ENCODE measurements at regions not wholly inside any gene's neighbourhood (a gene's known extent, or its start where the extent isn't known, plus 50 kb on each side); places are given as distances from the start of the nearest gene placed in this dataset.

- H3K36me3 ChIP-seq = no peaks in the 10 kb centered on the region
- intact Hi-C loops (cut with DNase I) = no loop called here
- WGBS, 3 donors = 54 to 65% (median 58%) methylated on average over 1 of the region's 1 CpG
- H3K4me3 ChIP-seq = no peak overlapping the region
- TF ChIP-seq CTCF (IDR thresholded peaks at IDR 0.05) (no peak), POLR2A (IDR thresholded peaks at IDR 0.05) (no peak), EP300 (IDR thresholded peaks at IDR 0.05) (no peak)
- DNase-seq = no peak
- no peaks in the 10 kb centered on the region for H3K4me1 ChIP-seq (ENCODE audit: insufficient read depth)
- no peaks in the 10 kb centered on the region for H3K9me3 ChIP-seq
- no peaks in the 10 kb centered on the region for H3K27me3 ChIP-seq
- H3K27ac ChIP-seq = no peak overlapping the region
These were observed 427.2 kb downstream of the EPHA4 start for GRCh38 chr2:221144909-221145308.

GRCh38 chr2:221145396-221145795 is 426.7 kb downstream of the EPHA4 start:
- H3K4me1 ChIP-seq (ENCODE audit: insufficient read depth) = no peaks in the 10 kb centered on the region
- WGBS, 3 donors = 88 to 93% (median 88%) methylated on average over 1 of the region's 1 CpG
- DNase-seq = no peak
- no peaks in the 10 kb centered on the region for H3K36me3 ChIP-seq
- no peak for TF ChIP-seq POLR2A (IDR thresholded peaks at IDR 0.05)
- TF ChIP-seq CTCF (IDR thresholded peaks at IDR 0.05) = no peak
- no peak for TF ChIP-seq EP300 (IDR thresholded peaks at IDR 0.05)
- H3K9me3 ChIP-seq = no peaks in the 10 kb centered on the region
- intact Hi-C loops (cut with DNase I) = no loop called here
- no peak overlapping the region for H3K4me3 ChIP-seq
- H3K27me3 ChIP-seq = no peaks in the 10 kb centered on the region
- H3K27ac ChIP-seq = no peak overlapping the region

- WGBS, 3 donors = 77 to 85% (median 84%) methylated on average over 3 of the region's 3 CpGs
These were observed 418.9 kb downstream of the EPHA4 start for GRCh38 chr2:221153226-221153625.

GRCh38 chr2:221154176-221154575 is 417.9 kb downstream of the EPHA4 start:
- 65 to 82% (median 72%) methylated on average over 7 of the region's 7 CpGs for WGBS, 3 donors
- TF ChIP-seq EP300 (IDR thresholded peaks at IDR 0.05) (no peak), CTCF (IDR thresholded peaks at IDR 0.05) (no peak), POLR2A (IDR thresholded peaks at IDR 0.05) (no peak)

More at GRCh38 chr2:221153226-221153625, 418.9 kb downstream of the EPHA4 start:
- Histone ChIP-seq H3K27ac (no peak overlapping the region), H3K4me1 (ENCODE audit: insufficient read depth) (no peaks in the 10 kb centered on the region), H3K27me3 (no peaks in the 10 kb centered on the region), H3K4me3 (no peak overlapping the region), H3K36me3 (no peaks in the 10 kb centered on the region), H3K9me3 (no peaks in the 10 kb centered on the region)
- intact Hi-C loops (cut with DNase I) = no loop called here
- DNase-seq = no peak
- TF ChIP-seq CTCF (IDR thresholded peaks at IDR 0.05) (no peak), POLR2A (IDR thresholded peaks at IDR 0.05) (no peak), EP300 (IDR thresholded peaks at IDR 0.05) (no peak)

More at GRCh38 chr2:221154176-221154575, 417.9 kb downstream of the EPHA4 start:
- Histone ChIP-seq H3K27ac (no peak overlapping the region), H3K4me3 (no peak overlapping the region), H3K27me3 (no peaks in the 10 kb centered on the region), H3K9me3 (no peaks in the 10 kb centered on the region), H3K4me1 (ENCODE audit: insufficient read depth) (no peaks in the 10 kb centered on the region), H3K36me3 (no peaks in the 10 kb centered on the region)
- no peak for DNase-seq
- intact Hi-C loops (cut with DNase I) = no loop called here
